ENCODE measurements at regions not wholly inside any gene's neighbourhood (a gene's known extent, or its start where the extent isn't known, plus 50 kb on each side); places are given as distances from the start of the nearest gene placed in this dataset.

DNA sequence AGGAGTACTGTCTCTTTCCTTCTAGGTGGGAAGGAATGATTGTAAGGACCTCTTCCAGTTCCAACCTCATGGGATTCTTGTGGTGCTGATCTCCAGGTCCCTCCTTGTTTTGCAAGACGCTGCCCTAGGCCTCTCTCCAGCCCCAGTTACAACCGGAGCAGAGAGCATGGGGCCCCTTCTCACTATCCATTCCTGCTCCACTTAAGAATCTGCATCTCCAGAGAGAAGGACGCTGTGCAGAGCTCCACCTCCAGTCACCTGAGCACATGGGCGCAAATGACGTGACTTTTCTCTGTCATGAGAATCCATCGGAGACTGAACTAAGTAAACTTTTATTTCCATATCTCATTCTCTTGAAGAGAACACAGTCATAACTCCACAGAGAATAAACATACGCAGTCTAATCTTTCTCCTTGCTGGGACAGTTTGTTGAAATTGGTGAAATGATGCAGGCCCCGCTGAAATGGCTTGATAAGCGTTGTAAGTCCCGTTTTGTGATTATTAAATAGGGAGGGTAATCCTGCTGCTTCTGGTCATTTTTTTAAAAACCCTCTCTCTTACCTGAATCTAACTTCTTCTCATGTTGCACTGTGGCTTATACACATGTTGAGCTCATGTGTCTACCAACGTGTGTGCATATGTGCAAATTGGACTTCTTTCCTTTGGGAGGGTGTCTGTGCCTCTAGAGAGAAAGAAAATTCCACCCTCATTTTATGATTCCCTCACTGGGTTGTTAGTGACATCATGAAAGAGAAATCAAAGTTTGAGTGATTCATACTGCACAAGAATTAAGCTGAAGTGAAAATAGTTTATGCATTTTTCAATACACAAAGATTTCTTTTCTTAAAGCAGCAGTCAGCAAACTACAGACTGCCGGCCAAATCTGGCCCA lies 133.2 kb upstream of the TBX20 start:
- no peak for DNase-seq (ENCODE audit: low spot score)

- DNase-seq (ENCODE audit: low spot score): no peak
These were observed 132.3 kb upstream of the TBX20 start for GRCh38 chr7:35386082-35386815.

GRCh38 chr7:35384761-35385700 lies 131.1 kb upstream of the TBX20 start:
- DNase-seq (ENCODE audit: low spot score): no peak

DNA sequence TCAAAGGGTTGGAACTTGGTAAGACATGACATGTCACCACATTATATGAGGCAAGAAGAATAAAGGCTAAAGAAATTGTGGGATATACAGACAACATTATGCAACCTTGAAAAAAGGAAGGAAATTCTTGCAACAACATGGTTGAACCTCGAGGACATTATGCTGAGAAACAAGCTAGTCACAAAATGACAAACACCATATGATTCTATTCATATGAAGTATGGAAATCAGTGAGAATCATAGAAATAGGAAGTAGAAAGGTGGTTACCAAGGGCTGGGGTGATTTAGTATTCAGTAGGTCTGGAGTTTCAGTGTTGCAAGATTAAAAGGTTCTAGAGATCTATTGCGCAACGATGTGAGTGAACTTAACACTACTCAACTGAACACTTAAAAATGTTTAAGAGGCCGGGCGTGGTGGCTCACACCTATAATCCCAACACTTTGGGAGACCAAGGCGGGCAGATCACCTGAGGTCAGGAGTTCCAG lies 126.9 kb upstream of the TBX20 start:
- peak; percentile 34 for DNase-seq (ENCODE audit: low spot score)

- peak; percentile 64 for DNase-seq (ENCODE audit: low spot score)
These were observed 125.6 kb upstream of the TBX20 start for GRCh38 chr7:35379481-35379880.

DNA sequence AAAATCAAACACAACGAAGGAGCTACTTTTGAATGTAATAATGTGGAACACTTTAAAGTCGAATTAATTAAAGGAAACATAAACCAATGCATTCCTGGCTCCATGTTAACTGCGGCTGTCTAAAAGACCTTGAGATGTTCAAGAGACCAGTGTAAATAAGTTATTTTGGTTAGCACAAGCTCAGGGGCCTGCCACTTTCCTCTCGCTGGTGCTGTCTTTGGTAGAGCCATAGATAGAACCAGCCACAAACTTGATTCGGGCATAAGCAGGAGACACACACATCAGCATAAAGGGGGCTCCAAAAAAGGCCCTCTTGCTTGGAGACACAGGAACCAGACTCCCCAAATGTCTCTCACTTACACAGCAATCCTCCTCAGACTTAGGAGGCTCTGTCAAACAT lies 121.6 kb upstream of the TBX20 start:
- DNase-seq (ENCODE audit: low spot score): no peak

- no peak for DNase-seq (ENCODE audit: low spot score)
These were observed 121.0 kb upstream of the TBX20 start for GRCh38 chr7:35374858-35375257.

GRCh38 chr7:35371221-35371620 lies 117.3 kb upstream of the TBX20 start:
- DNase-seq (ENCODE audit: low spot score): no peak

- no peak for DNase-seq (ENCODE audit: low spot score)
These were observed 116.8 kb upstream of the TBX20 start for GRCh38 chr7:35370687-35371086.

DNA sequence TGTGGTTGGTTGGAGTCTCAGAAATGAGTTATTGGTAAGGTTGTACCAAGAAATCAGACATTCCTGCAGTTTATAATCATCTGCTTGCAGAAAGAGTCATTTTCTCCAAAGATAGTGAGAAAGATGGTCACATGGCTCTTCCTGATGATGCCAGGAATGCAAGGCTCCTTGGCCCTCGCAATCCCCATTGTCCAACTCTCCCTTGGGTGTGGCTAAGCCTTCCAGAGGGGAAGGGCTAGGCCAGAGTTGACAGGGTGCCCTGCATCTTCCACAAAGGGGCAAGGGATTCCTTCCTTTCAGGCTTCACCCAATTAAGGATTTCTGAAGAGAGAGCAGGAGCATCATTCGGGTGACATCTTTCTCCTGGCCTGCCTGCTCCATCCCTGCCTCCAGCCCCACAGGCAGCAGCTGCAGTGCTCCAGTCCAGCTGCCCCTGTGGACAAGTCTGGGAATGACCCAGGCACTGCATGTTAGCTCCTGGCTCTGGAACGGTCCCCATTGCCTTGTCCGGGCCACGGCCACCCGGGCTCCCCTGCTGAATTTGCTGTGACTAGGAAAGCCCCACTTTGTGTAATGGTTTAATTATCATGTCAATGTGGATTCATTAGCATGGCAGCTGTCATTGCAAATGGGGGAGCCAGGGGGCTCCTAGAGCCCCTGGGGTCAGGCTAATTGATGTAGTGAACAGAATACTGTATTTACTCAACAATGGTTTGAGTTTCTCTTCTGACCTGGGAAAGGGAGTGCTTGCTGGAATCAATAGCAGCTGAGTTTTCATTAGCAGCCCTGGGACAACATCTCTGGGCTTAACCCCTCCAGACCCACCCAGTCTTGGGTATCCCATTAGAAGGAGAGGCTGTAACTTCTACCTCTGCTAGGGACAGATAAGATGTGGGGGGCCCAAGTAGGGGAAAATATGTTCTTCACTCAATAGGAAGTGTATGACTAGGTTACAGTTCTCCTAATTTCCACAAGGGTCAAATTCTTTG lies 112.6 kb upstream of the TBX20 start:
- no peak for DNase-seq (ENCODE audit: low spot score)

- no peak for DNase-seq (ENCODE audit: low spot score)
These were observed 111.6 kb upstream of the TBX20 start for GRCh38 chr7:35365523-35365922.

- no peak for DNase-seq (ENCODE audit: low spot score)
These were observed 108.4 kb upstream of the TBX20 start for GRCh38 chr7:35362341-35362740.

GRCh38 chr7:35359423-35359822 lies 105.5 kb upstream of the TBX20 start:
- no peak for DNase-seq (ENCODE audit: low spot score)

GRCh38 chr7:35356495-35356894 lies 102.6 kb upstream of the TBX20 start:
- no peak for DNase-seq (ENCODE audit: low spot score)

DNA sequence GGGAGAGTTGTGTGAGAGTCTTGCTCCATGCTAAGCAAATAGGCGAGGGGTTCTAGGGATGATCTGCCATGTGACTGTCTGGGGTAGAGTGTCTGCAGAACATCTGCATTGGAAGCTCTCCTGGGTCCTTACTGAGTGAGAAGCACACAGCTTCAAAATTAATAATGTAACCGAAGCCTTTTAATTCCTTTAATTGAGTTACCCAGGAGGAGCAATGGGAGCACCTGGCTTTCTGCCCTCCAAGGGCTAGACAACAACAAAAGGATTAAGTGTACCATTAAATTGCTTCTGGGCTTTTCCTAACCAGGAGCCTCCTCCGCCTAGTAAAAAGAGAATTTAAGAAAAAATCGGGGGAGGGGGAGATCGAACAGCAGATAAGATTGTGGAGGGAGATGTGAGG lies 102.0 kb upstream of the TBX20 start:
- no peak for DNase-seq (ENCODE audit: low spot score)

- DNase-seq (ENCODE audit: low spot score): no peak
These were observed 101.3 kb upstream of the TBX20 start for GRCh38 chr7:35355199-35355598.

DNA sequence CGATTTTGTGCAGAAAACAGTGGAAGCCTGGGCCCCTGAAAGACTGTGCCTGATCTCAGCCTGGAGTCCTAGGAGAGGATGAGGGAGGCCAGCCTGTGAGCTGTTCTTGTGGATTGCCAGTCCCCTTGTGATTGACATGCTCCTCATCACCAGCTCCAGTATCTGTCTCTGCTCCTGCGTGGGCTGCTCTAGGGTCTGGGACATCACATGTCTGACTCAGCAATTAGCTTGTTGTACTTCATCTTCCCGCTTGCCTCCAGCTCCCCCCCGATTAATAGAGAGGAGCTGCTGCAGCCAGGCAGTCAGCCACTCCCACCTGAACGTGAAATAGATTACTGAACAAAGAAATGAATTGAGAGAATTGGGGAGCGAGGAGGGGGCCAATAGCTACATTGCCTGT lies 99.6 kb upstream of the TBX20 start:
- DNase-seq (ENCODE audit: low spot score): no peak

DNA sequence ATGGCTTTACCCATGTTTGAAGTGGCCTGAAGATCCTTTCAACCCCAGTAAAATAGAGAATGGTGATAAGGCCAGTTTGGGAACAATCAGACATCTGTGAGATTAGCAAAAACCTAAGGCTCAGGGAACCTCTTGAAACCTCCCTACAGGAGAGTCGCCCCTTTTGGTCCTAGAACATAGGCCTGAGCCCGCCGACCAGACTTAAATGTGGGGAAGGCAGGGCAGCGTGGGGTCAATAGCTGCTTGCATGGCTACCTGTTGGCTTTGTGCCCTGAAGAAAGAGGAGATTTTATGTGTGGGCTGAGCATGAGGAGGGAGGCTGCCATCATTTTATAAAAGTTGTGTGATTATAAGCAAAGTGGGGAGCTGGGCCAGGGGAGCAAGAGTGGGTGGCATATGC lies 97.6 kb upstream of the TBX20 start:
- DNase-seq (ENCODE audit: low spot score): no peak

GRCh38 chr7:35348611-35349400 lies 94.9 kb upstream of the TBX20 start:
- DNase-seq (ENCODE audit: low spot score): no peak

- no peak for DNase-seq (ENCODE audit: low spot score)
These were observed 88.9 kb upstream of the TBX20 start for GRCh38 chr7:35342786-35343185.
